Inflammatory macrophage treated with lipopolysaccharide for 4 hours (primary cell): ENCODE measurements at regions not wholly inside any gene's neighbourhood (a gene's known extent, or its start where the extent isn't known, plus 50 kb on each side); places are given as distances from the start of the nearest gene placed in this dataset.

ENCODE experiments used
- DNase-seq: peaks from one replicate; pipeline ENCODE4 v3.0.0-alpha.2; 2020

DNA sequence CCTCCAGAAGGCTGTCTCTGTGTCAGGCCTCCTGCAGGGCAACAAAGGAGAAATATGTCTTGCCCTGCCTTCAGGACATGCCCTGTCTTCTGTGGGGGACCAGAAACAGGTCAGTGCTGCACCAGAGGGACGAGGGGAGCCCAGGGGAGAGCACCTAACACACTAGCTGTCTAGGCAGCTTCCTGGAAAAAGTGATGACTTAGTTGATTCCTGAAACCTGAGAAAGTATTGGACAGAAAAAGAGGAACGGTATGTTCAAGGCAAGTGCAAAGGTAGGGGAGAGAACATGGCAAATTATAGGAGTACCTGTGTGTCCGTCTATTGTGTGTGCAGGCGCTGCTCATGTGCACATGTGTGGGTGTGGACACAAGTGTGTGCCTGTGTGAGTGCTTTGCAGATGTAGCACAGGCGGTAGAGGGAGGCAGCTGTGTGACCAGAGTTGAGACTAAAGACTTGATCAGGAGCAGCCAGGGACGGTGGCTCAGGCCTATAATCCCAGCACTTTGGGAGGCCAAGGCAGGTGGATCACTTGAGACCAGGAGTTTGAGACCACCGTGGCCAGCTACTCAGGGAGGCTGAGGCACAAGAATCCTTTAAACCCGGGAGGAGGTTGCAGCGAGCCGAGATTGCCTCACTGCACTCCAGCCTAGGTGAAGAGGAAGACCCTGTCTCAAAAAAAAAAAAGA, 119.5 kb downstream of the GYPC start:
- DNase-seq = no peak

DNA sequence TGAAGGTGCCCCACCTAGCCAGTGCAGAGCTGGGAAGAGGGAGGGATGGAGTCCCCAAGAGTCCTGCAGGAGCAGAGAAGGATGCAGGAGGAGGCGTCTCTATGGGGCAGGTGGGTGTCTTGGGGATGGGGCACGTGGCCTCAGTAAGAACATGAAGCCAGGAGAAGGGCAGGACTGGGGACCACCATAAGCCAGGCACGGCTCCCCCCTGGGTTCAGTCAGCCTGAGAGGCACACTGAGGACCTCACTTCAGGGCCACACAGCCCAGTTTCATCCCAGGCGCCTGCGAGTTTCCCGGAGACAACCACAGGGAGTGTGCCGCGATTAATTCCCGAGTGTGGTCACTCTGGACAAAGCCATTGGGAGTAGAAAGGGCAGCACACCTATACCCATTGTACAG, 120.3 kb downstream of the GYPC start:
- DNase-seq = no peak

DNA sequence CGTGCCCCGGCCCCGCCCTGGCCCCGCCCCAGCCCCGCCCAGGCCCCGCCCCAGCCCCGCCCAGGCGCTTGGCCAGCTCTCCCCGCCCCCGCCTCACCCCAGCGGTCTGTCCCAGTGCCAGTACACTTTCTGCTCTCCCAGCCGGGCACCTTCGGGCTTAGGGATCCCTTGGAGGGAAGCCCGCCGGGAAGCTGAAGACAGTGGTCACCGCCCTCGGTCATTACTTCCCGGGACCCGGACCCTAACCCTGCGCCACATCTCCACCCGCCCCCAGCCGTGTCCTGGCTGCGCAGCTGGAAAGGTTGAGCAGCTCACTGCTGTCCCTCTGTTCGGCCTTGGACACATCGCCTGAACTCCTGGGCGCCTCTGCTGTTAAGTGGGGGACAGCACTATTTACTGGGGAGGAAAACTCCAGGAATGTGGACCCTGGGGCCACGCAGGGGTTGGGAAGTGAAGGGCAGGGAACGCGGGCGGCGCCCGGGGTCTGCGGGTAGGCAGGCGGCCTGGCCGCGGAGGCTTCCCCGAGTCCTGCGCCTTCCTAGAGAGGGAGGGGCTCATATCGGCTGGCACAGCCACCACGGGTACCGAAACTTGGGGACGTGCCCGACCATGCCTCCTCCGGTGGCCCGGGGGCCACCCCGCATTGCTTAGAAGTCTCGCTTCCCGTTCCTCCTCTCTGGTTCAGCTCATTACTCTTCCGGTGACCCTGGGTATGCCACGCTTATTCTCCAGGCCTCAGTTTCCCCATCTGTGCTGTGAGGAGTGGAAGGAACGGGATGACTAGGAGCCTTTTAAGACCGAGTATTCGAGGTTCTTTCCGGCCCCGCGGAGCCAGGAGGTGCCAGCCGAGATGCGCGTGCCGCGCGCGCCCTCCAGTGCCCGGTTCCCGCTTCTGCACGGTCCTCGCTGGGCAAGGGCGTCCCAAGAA, 121.0 kb downstream of the GYPC start:
- DNase-seq = peak; percentile 78

DNA sequence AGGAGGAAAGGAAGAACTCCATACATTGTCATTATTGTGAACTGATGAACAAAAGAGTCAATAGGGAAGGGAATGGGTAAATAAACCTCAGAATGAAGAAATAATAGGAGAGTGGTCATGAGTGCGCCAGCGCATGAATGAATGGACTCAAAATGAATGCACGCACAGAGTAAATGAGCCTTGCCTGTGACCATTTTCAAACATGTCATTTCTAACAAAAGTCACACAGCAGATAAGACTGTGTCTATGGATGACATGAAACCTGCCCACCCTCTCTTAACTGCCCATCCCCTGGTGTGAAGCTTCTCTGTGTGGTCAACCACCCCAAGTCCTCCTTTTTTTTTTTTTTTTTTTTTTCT, 121.1 kb upstream of the TEX51 start:
- no peak for DNase-seq

DNA sequence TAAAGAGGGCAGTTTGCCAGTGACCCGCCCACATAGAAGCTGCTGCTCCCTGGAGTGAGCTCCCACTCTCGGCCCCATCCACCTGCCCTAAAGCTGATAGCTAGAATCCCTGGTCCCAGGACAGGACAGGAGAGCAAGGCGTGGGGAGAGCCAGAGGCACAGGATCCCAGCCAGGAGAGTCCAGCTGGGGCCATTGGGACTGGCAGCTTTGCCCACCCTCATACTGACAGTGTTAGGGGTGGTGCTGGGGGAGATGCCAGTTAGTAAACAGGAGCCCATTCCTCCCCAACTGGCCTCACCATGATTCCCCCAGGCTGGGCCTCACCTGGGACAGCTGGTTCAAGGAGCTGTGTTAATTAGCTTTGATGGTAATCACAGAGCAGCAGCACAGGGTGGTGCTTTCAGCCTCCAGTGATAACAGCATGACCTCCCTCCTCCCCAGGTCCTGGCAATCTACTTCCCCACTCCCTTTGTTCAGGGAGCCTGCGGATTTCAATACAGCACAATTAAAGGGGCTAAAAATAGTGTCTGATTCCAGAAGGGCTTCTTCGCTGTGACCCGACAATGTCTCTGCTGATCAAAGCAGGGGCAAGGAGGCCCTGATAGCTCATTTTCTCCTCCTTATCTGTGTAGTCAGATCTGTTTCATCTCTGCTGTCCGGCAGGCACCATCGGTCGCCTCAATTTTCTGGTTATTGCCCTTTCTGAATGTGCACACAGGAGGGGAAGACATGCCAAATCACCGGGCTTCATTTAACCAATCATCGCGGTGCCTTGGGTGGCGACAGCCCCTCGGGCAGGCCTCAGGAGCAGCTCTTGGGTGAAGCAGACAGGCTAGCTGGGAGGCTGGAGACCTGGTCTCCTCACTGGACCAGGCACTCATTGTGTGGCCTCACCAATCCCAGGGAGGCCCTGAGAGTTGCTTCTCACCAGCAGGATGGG, 119.9 kb upstream of the TEX51 start:
- no peak for DNase-seq

DNA sequence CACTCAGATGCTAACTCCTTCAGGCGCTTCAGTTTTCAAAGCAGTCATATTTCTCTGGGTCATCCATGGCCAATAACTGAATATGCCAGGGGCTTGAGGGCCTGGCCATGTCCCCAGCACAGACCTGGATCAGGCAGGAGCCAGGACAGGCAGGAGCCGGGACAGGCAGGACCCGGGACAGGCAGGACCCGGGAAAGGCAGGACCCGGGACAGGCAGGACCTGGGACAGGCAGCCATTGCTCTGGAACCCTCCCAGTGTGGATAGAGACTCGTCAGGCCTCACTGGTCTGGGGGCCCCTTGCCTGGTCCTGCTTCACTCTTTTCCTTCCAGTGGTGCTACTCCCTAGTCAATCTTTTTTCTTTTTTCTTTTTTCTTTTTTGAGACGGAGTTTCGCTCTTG, 117.5 kb upstream of the TEX51 start:
- DNase-seq = no peak

DNA sequence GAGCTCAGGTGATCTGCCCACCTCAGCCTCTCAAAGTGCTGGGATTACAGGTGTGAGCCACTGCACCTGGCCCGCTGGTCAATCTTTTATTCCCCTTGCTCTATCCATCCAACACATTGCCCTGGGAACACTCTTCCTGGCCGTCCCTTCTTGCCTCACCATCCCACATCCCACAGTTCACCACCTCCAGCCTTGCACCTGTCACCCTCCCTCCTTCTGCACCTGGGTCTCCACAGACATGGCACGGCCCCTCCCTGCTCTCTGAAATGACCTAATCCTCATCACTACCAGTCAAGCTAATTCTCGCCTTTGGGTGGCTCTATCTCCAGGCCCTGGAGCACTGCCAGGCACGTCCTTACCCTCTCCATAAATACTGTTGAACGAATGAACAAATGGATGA, 116.9 kb upstream of the TEX51 start:
- no peak for DNase-seq

DNA sequence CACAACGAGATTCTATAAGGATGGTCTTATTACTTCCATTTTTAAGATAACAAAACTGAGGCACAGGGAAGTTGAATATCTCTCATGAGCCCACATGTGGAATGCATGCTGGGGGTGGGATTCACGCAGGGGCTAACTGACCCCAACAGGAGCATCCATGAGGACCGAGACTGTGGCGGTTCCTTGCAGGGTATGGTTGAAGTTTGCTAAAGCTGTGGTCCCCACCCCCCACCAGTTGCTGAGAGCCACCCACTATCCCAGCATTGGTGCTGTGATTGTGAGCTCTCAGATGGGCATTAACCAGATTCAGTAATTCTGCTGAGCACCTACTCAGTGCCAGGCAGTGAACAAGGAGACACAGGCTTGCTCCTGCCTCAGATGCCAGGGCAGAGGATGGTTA, 116.0 kb upstream of the TEX51 start:
- DNase-seq = no peak

DNA sequence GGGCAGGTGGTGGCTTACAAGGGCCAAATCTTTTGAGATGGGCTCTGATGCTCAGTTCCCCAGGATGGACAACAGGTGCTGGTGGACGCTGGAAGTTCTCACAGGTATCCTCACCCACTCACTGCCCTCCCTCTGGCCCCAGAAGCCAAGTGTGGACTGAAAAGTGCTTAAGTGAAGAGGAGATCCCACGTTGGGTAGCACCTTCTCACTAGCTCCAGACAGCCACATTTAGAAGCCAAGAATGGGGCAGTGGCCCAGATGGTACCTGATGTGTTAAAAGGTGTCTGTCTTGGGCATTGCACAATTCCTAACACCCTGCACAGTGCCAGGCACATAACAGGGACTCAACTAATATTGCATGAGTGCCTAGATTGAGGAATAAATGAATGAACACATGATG, 115.3 kb upstream of the TEX51 start:
- DNase-seq = no peak

DNA sequence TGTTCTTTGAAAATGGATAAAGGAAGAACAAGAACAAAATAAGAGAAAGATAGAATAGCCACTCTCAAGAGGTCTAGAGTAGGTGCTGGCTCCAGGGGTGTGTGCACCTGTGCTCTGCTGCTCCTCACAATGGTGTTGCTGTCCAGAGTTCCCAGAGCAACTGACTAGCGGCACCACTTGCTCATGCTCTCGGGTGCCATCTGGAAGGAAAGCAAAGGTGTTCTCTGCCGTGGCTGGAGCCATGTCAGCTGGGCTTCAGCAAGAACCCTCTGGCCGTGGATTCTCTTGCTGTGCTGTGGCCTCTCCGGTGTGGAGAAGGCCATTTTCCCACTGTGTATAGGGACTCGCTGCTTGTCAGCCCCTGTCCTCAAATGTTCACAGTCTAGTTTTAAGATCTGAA, 114.6 kb upstream of the TEX51 start:
- DNase-seq = no peak

DNA sequence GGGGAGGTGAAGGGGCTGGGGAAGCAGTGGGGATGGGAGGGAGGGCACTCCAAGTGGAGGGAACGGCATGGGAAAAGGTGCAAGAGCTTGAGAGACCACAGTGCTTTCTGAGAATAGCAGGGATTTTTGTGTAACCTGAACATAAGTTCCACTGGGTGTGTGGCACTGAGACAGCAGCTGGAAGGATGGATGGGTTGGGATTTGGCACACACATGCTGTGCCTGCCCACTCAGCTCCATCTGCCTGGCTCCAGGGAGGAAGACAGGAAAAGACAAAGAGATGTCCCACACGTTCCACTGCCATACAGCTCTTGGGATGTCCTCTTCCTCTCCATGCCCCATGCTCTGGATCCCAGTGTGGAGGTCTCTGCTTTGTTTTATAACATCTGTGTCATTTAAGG, 114.1 kb upstream of the TEX51 start:
- no peak for DNase-seq

DNA sequence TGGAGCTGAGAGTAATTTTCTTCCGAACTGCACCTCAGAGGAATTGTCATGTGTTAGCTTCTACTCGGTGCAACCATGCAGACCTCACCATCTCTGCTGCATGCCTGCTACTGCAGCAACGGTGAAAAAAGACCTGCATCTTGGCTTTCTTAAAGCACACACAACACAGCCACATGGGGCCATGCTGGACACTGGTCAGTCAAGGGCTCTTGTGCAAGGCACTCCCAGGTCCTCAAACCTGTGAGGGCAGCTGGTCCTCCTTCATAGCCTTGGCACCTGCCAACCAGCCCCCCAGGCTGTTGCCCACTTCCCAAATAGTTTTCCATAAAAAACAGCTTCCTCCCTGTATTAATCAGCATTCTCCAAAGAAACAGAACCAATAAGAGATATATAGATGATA, 113.5 kb upstream of the TEX51 start:
- no peak for DNase-seq

DNA sequence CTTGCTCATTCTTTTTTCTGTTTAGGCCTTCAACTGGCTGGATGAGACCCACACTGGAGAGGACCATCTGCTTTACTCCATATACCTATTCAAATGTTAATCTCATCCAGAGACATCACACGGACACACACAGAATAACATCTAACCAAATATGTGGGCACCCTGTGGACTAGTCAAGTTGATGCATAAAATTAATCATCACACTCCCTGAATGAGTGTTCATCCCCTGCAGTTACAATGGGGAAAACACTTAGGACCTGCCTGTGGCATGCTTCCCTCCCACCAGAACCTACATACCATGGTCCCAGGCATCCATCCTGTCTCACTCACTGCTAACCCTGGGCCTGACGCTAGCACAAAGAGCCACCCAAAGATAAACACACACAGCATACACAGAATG, 112.8 kb upstream of the TEX51 start:
- no peak for DNase-seq

DNA sequence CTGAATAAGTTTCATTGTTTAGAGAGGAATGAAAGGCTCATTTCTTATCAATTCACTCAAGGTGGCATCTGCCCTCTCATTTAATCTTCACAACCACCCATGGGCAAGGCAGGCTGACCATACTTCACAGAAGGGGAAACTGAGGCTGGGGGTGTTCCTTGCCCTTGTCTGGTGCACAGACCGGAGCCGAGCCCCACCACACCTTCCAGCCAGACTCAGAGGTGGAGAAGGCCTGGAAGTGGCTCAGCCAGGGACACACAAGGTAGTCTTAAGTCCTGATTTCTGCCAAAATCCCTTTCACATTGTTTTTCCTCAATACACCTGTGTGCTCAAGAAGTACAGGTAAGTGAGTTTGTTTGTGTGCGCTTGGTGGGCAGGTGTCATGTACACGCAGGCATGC, 111.9 kb upstream of the TEX51 start:
- DNase-seq = no peak

DNA sequence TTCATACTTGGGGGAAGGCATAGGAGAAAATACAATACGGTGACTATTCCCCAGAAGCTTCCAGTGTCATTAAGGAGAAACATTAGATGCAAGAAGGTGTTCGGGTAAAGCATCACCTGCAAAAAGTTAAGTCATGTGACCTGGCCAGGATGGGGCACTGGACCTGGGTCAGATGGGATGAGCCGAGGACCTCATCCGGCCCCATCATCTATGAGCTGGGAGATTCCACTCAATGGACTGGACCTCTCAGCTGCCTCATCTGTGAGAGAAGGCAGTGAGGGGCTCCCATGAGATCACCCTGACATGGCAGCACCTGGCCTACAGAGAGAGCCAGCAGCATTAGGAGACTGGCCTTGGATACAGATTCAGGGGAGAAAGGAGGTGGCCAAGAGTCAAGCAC, 111.4 kb upstream of the TEX51 start:
- no peak for DNase-seq

DNA sequence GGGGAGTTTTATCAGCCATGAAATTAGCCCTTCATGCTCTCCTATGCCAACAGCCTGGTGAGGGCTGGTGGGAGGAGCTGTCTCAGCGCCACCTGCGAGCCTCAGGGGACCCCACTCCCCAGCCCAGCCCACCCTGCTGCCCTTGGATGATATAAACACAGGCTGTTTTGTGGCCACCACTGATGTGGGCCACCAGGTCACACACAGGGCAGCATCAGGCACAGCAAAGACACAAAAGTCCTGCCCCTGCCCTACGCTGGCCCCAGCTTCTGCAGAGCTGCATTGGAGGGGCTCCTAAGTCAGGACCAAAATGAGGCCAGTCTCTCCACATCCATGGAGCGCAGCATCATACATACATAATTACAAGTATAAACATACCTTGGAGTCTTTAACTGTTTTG, 110.6 kb upstream of the TEX51 start:
- DNase-seq = no peak

DNA sequence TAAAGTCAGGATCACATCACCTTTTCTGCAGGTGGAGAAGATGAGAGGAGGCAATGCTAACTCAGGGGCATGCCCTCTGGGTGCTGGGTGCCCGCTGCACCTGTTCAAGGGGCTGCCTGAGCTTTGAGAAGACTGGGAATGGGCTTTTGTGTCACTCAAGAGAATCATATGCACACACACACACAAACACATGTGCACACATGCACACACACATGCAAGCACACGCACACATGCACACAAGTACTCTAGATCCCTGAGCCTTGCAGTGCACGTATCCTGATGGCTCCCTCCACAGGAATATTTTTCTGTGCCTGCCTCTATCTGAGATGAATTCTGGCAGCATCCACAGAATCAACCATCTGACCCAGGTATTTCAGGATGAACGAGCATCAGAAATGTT, 110.0 kb upstream of the TEX51 start:
- DNase-seq = no peak

DNA sequence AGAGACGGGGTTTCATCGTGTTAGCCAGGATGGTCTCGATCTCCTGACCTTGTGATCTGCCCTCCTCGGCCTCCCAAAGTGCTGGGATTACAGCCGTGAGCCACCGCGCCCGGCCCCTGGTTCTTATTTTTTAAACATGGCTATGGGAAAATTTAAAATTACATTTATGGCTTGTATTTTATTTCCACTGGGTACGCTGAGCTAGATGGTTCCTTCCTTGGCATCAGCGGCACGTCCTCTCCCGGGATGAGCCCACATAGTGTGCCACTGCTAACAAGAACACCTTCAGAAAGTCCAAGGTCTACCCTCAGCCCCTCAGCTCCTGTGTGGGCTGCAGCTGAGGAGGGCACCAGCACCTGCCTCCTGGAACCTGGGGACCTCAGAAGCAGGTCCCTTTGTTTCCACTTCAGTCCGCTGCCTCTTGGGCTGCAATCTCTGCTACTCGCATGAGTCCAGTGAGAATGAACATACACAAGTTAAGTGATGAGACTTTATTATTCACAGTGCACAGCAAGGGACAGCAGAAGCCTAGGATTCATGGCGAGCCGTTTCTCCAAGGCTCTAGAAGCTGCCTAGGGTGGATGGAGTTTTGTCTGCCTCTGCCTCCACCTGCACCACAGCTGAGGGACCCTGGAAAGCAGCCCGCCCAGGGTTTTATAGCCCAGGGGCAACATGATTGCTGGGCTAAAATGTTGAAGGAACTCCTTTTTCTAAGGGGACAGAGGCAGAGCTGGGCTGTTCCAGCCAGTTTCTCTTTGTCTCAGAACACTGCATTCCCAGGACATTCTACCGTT, 107.5 kb upstream of the TEX51 start:
- DNase-seq = no peak

DNA sequence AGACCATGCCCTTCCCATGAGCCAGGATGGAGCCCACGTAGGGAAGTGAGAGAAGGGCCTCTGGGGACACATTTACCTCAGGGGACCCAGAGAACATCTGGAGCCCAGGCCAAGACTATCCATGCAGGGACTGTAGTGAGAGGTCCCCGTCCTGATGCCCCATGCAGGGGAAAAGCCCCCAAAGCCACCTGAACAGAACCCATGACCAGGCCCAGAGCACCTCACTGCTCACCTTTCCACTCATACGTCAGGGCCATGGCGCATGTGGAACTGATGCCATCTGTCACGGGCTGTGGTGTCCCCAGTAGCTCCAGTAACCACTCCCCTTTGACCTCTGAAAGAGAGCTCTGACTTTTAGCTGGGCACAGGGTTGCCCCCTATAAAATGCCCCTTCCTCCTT, 106.5 kb upstream of the TEX51 start:
- DNase-seq = no peak

DNA sequence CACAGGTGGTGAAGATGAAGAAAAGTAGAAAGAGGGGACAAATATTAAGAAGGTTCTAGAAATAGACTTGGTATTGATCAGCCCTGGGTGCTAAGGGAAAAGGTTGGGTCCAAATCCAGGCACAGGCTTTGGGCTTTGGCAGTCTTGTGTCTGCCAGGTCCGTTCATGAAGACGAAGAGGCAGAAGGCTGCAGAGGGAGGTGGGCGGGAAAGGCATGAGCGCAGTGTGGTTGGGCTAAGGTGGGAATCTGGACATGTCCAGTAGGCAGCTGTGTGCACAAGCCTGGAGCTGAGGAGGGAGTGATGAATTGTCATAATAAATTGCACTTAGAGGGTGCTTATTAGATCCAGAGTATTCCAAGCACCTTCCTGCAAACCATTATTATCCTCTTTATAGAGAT, 105.7 kb upstream of the TEX51 start:
- no peak for DNase-seq

DNA sequence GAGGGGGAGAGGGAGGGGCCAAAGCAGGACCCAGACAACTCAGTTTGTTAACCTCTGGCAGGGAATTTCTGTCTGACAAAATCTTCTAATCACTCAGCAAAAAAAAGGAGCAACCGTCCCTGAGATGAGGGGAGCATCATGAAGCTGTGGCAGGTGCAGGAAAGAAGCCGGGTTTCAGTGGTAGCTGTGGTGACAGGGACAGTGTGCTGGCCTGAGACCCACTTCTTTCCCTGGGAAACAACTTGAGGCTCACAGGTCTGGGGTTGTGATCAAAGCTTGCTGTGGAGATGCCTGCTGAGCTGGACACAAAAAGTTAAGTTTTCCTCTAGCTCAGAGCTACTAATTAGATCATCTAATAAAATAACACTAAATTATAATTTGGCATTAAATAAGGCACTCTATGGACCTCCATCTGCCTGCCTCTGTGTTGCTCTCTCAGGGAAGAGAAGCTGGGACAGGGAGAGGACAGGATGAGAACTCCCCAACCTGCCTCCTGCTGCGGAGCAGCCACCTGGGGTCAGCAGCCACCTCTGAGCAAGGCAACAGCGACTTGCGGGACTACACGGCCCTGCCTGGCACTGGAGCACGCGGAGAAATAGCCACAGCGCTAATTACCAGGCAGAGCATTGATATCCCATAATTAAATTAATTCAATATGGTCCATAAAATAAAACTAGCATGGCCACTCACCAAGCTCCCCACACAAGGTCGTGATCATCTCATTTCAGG, 104.6 kb upstream of the TEX51 start:
- DNase-seq = no peak

DNA sequence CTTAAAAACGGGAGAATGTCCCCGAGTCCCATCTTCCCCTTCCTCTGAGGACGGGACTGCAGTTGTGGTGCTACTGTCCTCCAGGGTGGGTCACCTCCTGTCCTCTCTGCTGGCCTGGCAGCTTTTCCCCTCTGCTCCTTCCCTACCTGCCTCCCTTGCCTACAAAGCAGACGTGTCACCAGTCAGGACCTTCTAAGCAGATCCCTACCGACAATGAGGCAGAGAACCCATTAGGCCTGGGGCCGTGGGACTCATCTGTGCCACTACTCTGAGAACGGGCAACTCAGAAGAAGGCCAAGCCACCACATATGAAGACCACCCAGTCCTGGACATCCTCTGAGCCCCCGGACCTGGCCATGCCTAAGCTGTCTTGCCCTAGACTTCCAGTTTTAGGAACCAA, 103.0 kb upstream of the TEX51 start:
- DNase-seq = no peak
